ENCODE measurements at regions not wholly inside any gene's neighbourhood (a gene's known extent, or its start where the extent isn't known, plus 50 kb on each side); places are given as distances from the start of the nearest gene placed in this dataset.

DNA sequence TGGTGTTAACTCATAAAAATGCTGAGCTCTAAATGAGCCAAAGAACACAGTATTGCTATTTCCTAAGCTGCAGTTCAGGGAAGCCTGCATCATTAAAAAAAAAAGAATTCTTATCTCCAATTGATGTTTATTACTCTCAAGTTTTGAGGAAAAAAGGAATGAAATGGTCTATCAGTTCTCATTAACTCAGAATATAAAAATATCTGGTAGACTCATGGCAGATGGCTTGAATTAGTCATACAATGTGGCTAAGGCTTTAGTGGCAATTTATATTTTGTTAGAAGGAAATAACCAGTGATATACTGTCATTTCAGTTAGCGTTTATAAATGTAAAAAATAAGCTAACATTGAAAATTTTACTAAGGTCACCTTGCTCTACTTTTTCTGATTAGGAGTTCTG, 1403.4 kb upstream of the C9orf72 start:
- no peak for TF ChIP-seq CEBPB (IDR thresholded peaks at IDR 0.05; ENCODE audit: borderline replicate concordance in 1 of 2, low read depth in 2 of 2, low read length in 2 of 2)
- TF ChIP-seq, protein P1, sequence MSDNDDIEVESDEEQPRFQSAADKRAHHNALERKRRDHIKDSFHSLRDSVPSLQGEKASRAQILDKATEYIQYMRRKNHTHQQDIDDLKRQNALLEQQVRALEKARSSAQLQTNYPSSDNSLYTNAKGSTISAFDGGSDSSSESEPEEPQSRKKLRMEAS (IDR thresholded peaks at IDR 0.05; ENCODE audit: low read depth, low read length): no peak
- TF ChIP-seq POLR2AphosphoS2 (IDR thresholded peaks at IDR 0.05; ENCODE audit: low read depth, low read length): no peak
- TF ChIP-seq RAD21 (IDR thresholded peaks at IDR 0.05; ENCODE audit: insufficient read depth, low read depth, low read length): no peak
- TF ChIP-seq RCOR1 (conservative IDR thresholded peaks at IDR 0.05; ENCODE audit: low read depth, low read length): no peak
- TF ChIP-seq ESRRA (IDR thresholded peaks at IDR 0.05; ENCODE audit: low read length): no peak
- no peak for TF ChIP-seq HDAC2 (IDR thresholded peaks at IDR 0.05)
- TF ChIP-seq, protein P2, sequence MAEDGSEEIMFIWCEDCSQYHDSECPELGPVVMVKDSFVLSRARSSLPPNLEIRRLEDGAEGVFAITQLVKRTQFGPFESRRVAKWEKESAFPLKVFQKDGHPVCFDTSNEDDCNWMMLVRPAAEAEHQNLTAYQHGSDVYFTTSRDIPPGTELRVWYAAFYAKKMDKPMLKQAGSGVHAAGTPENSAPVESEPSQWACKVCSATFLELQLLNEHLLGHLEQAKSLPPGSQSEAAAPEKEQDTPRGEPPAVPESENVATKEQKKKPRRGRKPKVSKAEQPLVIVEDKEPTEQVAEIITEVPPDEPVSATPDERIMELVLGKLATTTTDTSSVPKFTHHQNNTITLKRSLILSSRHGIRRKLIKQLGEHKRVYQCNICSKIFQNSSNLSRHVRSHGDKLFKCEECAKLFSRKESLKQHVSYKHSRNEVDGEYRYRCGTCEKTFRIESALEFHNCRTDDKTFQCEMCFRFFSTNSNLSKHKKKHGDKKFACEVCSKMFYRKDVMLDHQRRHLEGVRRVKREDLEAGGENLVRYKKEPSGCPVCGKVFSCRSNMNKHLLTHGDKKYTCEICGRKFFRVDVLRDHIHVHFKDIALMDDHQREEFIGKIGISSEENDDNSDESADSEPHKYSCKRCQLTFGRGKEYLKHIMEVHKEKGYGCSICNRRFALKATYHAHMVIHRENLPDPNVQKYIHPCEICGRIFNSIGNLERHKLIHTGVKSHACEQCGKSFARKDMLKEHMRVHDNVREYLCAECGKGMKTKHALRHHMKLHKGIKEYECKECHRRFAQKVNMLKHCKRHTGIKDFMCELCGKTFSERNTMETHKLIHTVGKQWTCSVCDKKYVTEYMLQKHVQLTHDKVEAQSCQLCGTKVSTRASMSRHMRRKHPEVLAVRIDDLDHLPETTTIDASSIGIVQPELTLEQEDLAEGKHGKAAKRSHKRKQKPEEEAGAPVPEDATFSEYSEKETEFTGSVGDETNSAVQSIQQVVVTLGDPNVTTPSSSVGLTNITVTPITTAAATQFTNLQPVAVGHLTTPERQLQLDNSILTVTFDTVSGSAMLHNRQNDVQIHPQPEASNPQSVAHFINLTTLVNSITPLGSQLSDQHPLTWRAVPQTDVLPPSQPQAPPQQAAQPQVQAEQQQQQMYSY (CRISPR knock-in tag; IDR thresholded peaks at IDR 0.05): no peak
- TF ChIP-seq MXI1 (IDR thresholded peaks at IDR 0.05; ENCODE audit: low read depth, low read length): no peak
- TF ChIP-seq POLR2A (IDR thresholded peaks at IDR 0.05; ENCODE audit: low read depth, low read length): no peak
- TF ChIP-seq, protein P3, sequence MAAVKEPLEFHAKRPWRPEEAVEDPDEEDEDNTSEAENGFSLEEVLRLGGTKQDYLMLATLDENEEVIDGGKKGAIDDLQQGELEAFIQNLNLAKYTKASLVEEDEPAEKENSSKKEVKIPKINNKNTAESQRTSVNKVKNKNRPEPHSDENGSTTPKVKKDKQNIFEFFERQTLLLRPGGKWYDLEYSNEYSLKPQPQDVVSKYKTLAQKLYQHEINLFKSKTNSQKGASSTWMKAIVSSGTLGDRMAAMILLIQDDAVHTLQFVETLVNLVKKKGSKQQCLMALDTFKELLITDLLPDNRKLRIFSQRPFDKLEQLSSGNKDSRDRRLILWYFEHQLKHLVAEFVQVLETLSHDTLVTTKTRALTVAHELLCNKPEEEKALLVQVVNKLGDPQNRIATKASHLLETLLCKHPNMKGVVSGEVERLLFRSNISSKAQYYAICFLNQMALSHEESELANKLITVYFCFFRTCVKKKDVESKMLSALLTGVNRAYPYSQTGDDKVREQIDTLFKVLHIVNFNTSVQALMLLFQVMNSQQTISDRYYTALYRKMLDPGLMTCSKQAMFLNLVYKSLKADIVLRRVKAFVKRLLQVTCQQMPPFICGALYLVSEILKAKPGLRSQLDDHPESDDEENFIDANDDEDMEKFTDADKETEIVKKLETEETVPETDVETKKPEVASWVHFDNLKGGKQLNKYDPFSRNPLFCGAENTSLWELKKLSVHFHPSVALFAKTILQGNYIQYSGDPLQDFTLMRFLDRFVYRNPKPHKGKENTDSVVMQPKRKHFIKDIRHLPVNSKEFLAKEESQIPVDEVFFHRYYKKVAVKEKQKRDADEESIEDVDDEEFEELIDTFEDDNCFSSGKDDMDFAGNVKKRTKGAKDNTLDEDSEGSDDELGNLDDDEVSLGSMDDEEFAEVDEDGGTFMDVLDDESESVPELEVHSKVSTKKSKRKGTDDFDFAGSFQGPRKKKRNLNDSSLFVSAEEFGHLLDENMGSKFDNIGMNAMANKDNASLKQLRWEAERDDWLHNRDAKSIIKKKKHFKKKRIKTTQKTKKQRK (IDR thresholded peaks at IDR 0.05; ENCODE audit: low read depth, low read length): no peak
- no peak for TF ChIP-seq POLR2AphosphoS5 (IDR thresholded peaks at IDR 0.05; ENCODE audit: low read length)
- TF ChIP-seq, protein P4, sequence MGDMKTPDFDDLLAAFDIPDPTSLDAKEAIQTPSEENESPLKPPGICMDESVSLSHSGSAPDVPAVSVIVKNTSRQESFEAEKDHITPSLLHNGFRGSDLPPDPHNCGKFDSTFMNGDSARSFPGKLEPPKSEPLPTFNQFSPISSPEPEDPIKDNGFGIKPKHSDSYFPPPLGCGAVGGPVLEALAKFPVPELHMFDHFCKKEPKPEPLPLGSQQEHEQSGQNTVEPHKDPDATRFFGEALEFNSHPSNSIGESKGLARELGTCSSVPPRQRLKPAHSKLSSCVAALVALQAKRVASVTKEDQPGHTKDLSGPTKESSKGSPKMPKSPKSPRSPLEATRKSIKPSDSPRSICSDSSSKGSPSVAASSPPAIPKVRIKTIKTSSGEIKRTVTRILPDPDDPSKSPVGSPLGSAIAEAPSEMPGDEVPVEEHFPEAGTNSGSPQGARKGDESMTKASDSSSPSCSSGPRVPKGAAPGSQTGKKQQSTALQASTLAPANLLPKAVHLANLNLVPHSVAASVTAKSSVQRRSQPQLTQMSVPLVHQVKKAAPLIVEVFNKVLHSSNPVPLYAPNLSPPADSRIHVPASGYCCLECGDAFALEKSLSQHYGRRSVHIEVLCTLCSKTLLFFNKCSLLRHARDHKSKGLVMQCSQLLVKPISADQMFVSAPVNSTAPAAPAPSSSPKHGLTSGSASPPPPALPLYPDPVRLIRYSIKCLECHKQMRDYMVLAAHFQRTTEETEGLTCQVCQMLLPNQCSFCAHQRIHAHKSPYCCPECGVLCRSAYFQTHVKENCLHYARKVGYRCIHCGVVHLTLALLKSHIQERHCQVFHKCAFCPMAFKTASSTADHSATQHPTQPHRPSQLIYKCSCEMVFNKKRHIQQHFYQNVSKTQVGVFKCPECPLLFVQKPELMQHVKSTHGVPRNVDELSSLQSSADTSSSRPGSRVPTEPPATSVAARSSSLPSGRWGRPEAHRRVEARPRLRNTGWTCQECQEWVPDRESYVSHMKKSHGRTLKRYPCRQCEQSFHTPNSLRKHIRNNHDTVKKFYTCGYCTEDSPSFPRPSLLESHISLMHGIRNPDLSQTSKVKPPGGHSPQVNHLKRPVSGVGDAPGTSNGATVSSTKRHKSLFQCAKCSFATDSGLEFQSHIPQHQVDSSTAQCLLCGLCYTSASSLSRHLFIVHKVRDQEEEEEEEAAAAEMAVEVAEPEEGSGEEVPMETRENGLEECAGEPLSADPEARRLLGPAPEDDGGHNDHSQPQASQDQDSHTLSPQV (IDR thresholded peaks at IDR 0.05): no peak
